SU-DHL-6 (cell line): ENCODE measurements at regions not wholly inside any gene's neighbourhood (a gene's known extent, or its start where the extent isn't known, plus 50 kb on each side); places are given as distances from the start of the nearest gene placed in this dataset.

ENCODE experiments used
- EZH2phosphoT487 ChIP-seq: fragments of 200-600 bp; sonication (generic), shearing (Covaris generic); conservative IDR thresholded peaks from 2 replicates; pipeline ENCODE4 v1.6.1; 2018; ENCODE audit warnings: mild to moderate bottlenecking, antibody characterized with exemption, low read length, moderate library complexity, mixed read lengths
- TF ChIP-seq, protein P1 (sequence below): fragments of 200-600 bp; sonication (generic); IDR thresholded peaks from one replicate; pipeline ENCODE4 v1.5.1; 2017; ENCODE audit warnings: antibody characterized with exemption, mild to moderate bottlenecking, low read length, moderate library complexity; ENCODE audit not compliant: insufficient read depth, poor library complexity, severe bottlenecking

DNA sequence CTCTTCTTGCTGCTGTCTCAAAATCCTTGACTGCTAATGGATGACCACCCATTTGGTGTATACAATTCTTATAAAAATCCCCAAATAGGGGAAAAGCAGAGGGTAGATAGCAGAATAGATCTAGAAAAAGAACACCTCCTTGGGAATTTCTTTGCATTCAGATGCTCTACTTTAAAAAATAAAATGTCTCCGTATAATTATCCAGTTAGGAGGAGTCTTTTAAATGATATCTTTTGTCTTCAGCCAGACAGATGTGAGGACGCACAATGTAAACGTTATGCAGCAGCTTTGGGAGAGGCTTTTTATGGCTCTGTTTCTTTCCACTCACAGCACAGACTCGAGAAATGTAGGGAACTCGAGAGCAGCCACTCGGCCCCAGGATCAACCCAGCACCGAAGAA, 300.2 kb downstream of the IRF8 start:
- TF ChIP-seq, protein P1, sequence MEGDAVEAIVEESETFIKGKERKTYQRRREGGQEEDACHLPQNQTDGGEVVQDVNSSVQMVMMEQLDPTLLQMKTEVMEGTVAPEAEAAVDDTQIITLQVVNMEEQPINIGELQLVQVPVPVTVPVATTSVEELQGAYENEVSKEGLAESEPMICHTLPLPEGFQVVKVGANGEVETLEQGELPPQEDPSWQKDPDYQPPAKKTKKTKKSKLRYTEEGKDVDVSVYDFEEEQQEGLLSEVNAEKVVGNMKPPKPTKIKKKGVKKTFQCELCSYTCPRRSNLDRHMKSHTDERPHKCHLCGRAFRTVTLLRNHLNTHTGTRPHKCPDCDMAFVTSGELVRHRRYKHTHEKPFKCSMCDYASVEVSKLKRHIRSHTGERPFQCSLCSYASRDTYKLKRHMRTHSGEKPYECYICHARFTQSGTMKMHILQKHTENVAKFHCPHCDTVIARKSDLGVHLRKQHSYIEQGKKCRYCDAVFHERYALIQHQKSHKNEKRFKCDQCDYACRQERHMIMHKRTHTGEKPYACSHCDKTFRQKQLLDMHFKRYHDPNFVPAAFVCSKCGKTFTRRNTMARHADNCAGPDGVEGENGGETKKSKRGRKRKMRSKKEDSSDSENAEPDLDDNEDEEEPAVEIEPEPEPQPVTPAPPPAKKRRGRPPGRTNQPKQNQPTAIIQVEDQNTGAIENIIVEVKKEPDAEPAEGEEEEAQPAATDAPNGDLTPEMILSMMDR: no peak
- TF ChIP-seq EZH2phosphoT487: no peak
